Endothelial cell of umbilical vein (primary cell): ENCODE measurements at regions not wholly inside any gene's neighbourhood (a gene's known extent, or its start where the extent isn't known, plus 50 kb on each side); places are given as distances from the start of the nearest gene placed in this dataset.

Source experiments
- BruUV-seq: library from RNA; stranded (reverse); fragments of 400-500 nt; replicated peaks from 2 replicates; lab custom pipeline; 2021; lab: Mats Ljungman, UMichigan
- CTCF ChIA-PET: fragments of 300-600, 350-600 bp; sonication (Branson Sonifier 250); formaldehyde crosslinking; loops from one replicate; lab custom pipeline; 2021; ENCODE audit warnings: antibody characterized with exemption, inconsistent platforms; lab: Charles Lee
- POLR2A ChIA-PET: fragments of 300-600, 350-600 bp; sonication (Branson Sonifier 250); formaldehyde crosslinking; loops from one replicate; lab custom pipeline; 2021; ENCODE audit warnings: antibody characterized with exemption, inconsistent platforms; lab: Charles Lee
- DNase-seq: peaks from one replicate; pipeline ENCODE4 v3.0.0-alpha.2; 2011; ENCODE audit warnings: low read depth, low spot score
- FAIRE-seq: peaks from 2 replicates; lab custom pipeline; 2011; peaks lifted over from hg19 to GRCh38; lab: Jason Lieb, UNC
- H2AFZ ChIP-seq: 2 replicates; pipeline ENCODE4 v1.6.0; 2012; ENCODE audit warnings: low read depth, low read length, control low read depth, inconsistent platforms
- H3K27ac ChIP-seq: 2 replicates; pipeline ENCODE4 v1.5.1; 2011; ENCODE audit warnings: low read depth, mild to moderate bottlenecking, control low read depth, low read length, moderate library complexity; ENCODE audit not compliant: insufficient read depth
- H3K27me3 ChIP-seq, 2 experiments: 2 replicates each; pipeline versions ENCODE4 v1.6.0 to v1.6.1; 2011; ENCODE audit warnings: low read length in 2 of 2, mixed read lengths in 1 of 2; ENCODE audit not compliant: control insufficient read depth in 2 of 2, insufficient read depth in 2 of 2
- H3K36me3 ChIP-seq, 2 experiments: 2 replicates in 1 of 2; 3 replicates in 1 of 2; pipeline ENCODE4 v1.5.1; 2011; ENCODE audit warnings: low read length in 2 of 2, mild to moderate bottlenecking in 1 of 2, moderate library complexity in 1 of 2; ENCODE audit not compliant: control insufficient read depth in 2 of 2, insufficient read depth in 2 of 2; ENCODE audit errors: extremely low read depth in 1 of 2
- H3K4me1 ChIP-seq: 3 replicates; pipeline ENCODE4 v1.5.1; 2011; ENCODE audit warnings: mild to moderate bottlenecking, low read length; ENCODE audit not compliant: control insufficient read depth, insufficient read depth; ENCODE audit errors: extremely low read depth
- H3K4me2 ChIP-seq: 2 replicates; pipeline ENCODE4 v1.6.1; 2011; ENCODE audit warnings: low read length, control low read depth, mixed read lengths; ENCODE audit not compliant: insufficient read depth
- H3K4me3 ChIP-seq, 3 experiments: fragments of 200-600 bp in 1 of 3; sonication (generic), shearing (Covaris generic) in 1 of 3; replicated peaks in 1 of 3; 2 replicates each; pipeline ENCODE4 v1.5.1; 2011 to 2016; ENCODE audit warnings: control low read depth in 3 of 3, low read length in 3 of 3, mild to moderate bottlenecking in 2 of 3, inconsistent platforms in 1 of 3, low read depth in 1 of 3, moderate library complexity in 1 of 3; ENCODE audit not compliant: insufficient read depth in 1 of 3
- H3K79me2 ChIP-seq: 2 replicates; pipeline ENCODE4 v1.6.0; 2012; ENCODE audit warnings: low read length, inconsistent platforms; ENCODE audit not compliant: control insufficient read depth, insufficient read depth
- H3K9ac ChIP-seq: replicated peaks from 2 replicates; pipeline ENCODE3; 2011; ENCODE audit warnings: low read length, control low read depth; ENCODE audit not compliant: insufficient read depth; ENCODE audit errors: extremely low read depth
- H3K9me1 ChIP-seq: replicated peaks from 3 replicates; pipeline ENCODE4 v1.6.0; 2011; ENCODE audit warnings: mild to moderate bottlenecking, low read length; ENCODE audit not compliant: control insufficient read depth, insufficient read depth; ENCODE audit errors: extremely low read depth
- H3K9me3 ChIP-seq: replicated peaks from 2 replicates; pipeline ENCODE4 v1.5.1; 2012; ENCODE audit warnings: low read length, inconsistent platforms; ENCODE audit not compliant: control insufficient read depth, insufficient read depth
- H4K20me1 ChIP-seq: replicated peaks from 2 replicates; pipeline ENCODE3; 2011; ENCODE audit warnings: mild to moderate bottlenecking, low read length; ENCODE audit not compliant: control insufficient read depth, insufficient read depth; ENCODE audit errors: extremely low read depth
- EZH2 ChIP-seq: IDR thresholded peaks from 2 replicates; pipeline ENCODE4 v1.6.1; 2012; ENCODE audit warnings: borderline replicate concordance, low read depth, mild to moderate bottlenecking, moderate library complexity, low read length, inconsistent platforms; ENCODE audit not compliant: severe bottlenecking
- FOS ChIP-seq: IDR thresholded peaks from 2 replicates; pipeline ENCODE4 v1.6.1; 2011; ENCODE audit warnings: mild to moderate bottlenecking, low read length, moderate library complexity, borderline replicate concordance; ENCODE audit not compliant: insufficient read depth
- GATA2 ChIP-seq: IDR thresholded peaks from 2 replicates; pipeline ENCODE4 v1.7.0; 2011; ENCODE audit warnings: low read depth, mild to moderate bottlenecking, moderate library complexity, mixed read lengths, low read length; ENCODE audit not compliant: insufficient read length, insufficient read depth
- JUN ChIP-seq: IDR thresholded peaks from 2 replicates; pipeline ENCODE4 v1.6.1; 2011; ENCODE audit warnings: borderline replicate concordance, low read depth; ENCODE audit not compliant: insufficient read length, insufficient read depth
- MYC ChIP-seq: IDR thresholded peaks from one replicate; pipeline ENCODE4 v1.6.1; 2011; ENCODE audit warnings: mild to moderate bottlenecking, low read depth, low read length
- POLR2A ChIP-seq: IDR thresholded peaks from 2 replicates; pipeline ENCODE4 v1.6.1; 2012; ENCODE audit warnings: low read depth, mild to moderate bottlenecking, control low read depth, low read length
- POLR2AphosphoS5 ChIP-seq: IDR thresholded peaks from 2 replicates; pipeline ENCODE4 v1.6.1; 2012; ENCODE audit warnings: low read depth, mild to moderate bottlenecking, control low read depth, low read length, moderate library complexity; ENCODE audit not compliant: insufficient read depth
- dilution Hi-C: fragments of 300-500 bp; cut with MboI; formaldehyde crosslinking; loops from one replicate; pipeline ENCODE4 v1.15.0; 2019; ENCODE audit warnings: low sequenced_read_pairs; ENCODE audit not compliant: extremely low pct_ligation_motif_present
- intact Hi-C: fragments of 100-400 bp; cut with micrococcal nuclease; formaldehyde crosslinking; loops from one replicate; pipeline ENCODE4 v1.10.0; 2022
- TF ChIP-seq, protein P1 (sequence below): IDR thresholded peaks from 2 replicates; pipeline ENCODE4 v1.6.1; 2011; ENCODE audit not compliant: insufficient read depth, insufficient read length
- TF ChIP-seq, protein P2 (sequence below), 2 donors: IDR thresholded peaks; 1 replicate in 1 of 2; 2 replicates in 1 of 2; pipeline ENCODE4 v1.5.1; 2011; ENCODE audit warnings: low read length in 2 of 2, mild to moderate bottlenecking in 2 of 2, moderate library complexity in 2 of 2, control low read depth in 1 of 2, inconsistent platforms in 1 of 2, low read depth in 1 of 2; ENCODE audit not compliant: insufficient read depth in 1 of 2; ENCODE audit errors: extremely low read depth in 1 of 2

DNA sequence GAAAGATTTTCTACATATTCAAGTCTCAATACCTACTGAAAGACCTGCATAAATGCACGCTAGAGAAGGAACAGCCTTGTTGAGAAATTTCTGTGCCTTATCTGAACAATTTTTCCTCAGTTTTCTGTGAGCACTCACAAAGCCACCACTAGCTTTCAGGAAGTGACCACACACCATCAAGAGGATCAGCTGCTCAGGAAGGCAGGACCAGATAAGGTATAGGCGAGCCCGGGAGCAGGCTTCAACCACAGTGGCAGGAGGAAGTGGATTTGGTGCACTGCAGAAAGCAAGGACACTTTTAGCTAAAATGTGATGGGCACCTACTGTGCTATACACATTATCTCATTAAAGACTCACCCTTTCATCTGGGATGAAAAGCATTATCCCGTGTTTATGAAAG, 220.8 kb downstream of the RAB38 start:
- no peak overlapping the region for H3K4me2 ChIP-seq
- TF ChIP-seq EZH2 (no peak), POLR2AphosphoS5 (no peak), FOS (no peak), GATA2 (no peak), MYC (no peak), JUN (no peak), POLR2A (no peak)
- TF ChIP-seq, protein P1, sequence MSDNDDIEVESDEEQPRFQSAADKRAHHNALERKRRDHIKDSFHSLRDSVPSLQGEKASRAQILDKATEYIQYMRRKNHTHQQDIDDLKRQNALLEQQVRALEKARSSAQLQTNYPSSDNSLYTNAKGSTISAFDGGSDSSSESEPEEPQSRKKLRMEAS, result no peak
- TF ChIP-seq, protein P2, sequence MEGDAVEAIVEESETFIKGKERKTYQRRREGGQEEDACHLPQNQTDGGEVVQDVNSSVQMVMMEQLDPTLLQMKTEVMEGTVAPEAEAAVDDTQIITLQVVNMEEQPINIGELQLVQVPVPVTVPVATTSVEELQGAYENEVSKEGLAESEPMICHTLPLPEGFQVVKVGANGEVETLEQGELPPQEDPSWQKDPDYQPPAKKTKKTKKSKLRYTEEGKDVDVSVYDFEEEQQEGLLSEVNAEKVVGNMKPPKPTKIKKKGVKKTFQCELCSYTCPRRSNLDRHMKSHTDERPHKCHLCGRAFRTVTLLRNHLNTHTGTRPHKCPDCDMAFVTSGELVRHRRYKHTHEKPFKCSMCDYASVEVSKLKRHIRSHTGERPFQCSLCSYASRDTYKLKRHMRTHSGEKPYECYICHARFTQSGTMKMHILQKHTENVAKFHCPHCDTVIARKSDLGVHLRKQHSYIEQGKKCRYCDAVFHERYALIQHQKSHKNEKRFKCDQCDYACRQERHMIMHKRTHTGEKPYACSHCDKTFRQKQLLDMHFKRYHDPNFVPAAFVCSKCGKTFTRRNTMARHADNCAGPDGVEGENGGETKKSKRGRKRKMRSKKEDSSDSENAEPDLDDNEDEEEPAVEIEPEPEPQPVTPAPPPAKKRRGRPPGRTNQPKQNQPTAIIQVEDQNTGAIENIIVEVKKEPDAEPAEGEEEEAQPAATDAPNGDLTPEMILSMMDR (IDR thresholded peaks at IDR 0.05; ENCODE audit: extremely low read depth in 1 of 2, insufficient read depth in 1 of 2, low read depth in 1 of 2, low read length in 2 of 2), result no peak
- BruUV-seq, result no TSS peak
- no peaks in the 10 kb centered on the region for H3K36me3 ChIP-seq
- H3K27me3 ChIP-seq, result no peaks in the 10 kb centered on the region
- ChIA-PET POLR2A (no interaction called here), CTCF (no interaction called here)
- DNase-seq (no peak), FAIRE-seq (no peak)
- no peaks in the 10 kb centered on the region for H3K79me2 ChIP-seq
- no peak overlapping the region for H3K27ac ChIP-seq
- no peak overlapping the region for H3K9ac ChIP-seq
- dilution Hi-C loops (no loop called here), intact Hi-C loops (no loop called here)
- no peak overlapping the region for H3K4me3 ChIP-seq
- no peaks in the 10 kb centered on the region for H3K9me3 ChIP-seq
- no peak overlapping the region for H2AFZ ChIP-seq
- no peaks in the 10 kb centered on the region for H3K4me1 ChIP-seq
- no peaks in the 10 kb centered on the region for H3K9me1 ChIP-seq
- no peaks in the 10 kb centered on the region for H4K20me1 ChIP-seq
